Left colon (tissue), 2 donors: ENCODE measurements at regions not wholly inside any gene's neighbourhood (a gene's known extent, or its start where the extent isn't known, plus 50 kb on each side); places are given as distances from the start of the nearest gene placed in this dataset.
"Not testable (repeated sequence)": the region's sequence is repeated elsewhere in the genome, so short reads cannot be mapped to it uniquely, and the experiment has no call there.

ENCODE experiments used
- ATAC-seq: fragments of 200-7000 bp; cut with Tn5 transposase; one replicate; pipeline ENCODE4 v1.9.1; 2020; ENCODE audit warnings: mild to moderate bottlenecking, moderate library complexity
- DNase-seq, 2 donors: peaks; one replicate each; pipeline ENCODE4 v3.0.0-alpha.2; 2020
- intact Hi-C, 2 donors: fragments of 100-400 bp; cut with DNase I in 1 of 2; cut with micrococcal nuclease in 1 of 2; formaldehyde crosslinking; loops; one replicate each; pipeline versions ENCODE4 v1.11.2 to v1.14.0; 2022; cut with DNase I, micrococcal nuclease
- donor health status: DM: no; HTN: no; CAD: no.
- donor health status: DM: yes; HTN: yes; CAD: no.

- no peak for ATAC-seq
- intact Hi-C loops, result no loop called here
- DNase-seq, result no peak
These were observed 108.7 kb upstream of the ADRA1B start for GRCh38 chr5:159807586-159807985.

DNA sequence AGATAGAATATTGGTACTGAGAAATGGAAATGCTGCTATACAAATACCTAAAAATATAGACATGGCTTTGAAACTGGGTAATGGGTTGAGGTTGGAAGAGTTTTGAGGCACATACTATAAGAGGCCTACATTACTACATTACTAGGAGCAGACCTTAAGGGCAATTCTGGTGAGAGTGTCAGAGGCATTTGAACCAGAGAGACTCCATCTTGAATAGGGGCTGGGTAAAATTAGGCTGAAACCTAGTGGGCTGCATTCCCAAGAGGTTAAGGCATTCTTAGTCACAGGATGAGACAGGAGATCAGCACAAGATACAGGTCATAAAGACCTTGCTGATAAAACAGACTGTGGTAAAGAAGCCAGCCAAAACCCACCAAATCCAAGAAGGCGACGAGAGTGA is 104.6 kb upstream of the ADRA1B start:
- ATAC-seq (no peak), DNase-seq (no peak)
- intact Hi-C loops, result no loop called here

- DNase-seq, intact Hi-C loops, ATAC-seq: not testable (repeated sequence)
These were observed 103.5 kb upstream of the ADRA1B start for GRCh38 chr5:159812759-159813158.

- no peak for DNase-seq
- intact Hi-C loops, result no loop called here
- no peak for ATAC-seq
These were observed 102.1 kb upstream of the ADRA1B start for GRCh38 chr5:159814222-159814621.

GRCh38 chr5:159814805-159815585 is 101.3 kb upstream of the ADRA1B start:
- DNase-seq (no peak), ATAC-seq (no peak)
- intact Hi-C loops, result no loop called here

- DNase-seq (no peak), ATAC-seq (no peak)
- intact Hi-C loops, result no loop called here
These were observed 98.8 kb upstream of the ADRA1B start for GRCh38 chr5:159817262-159818029.

DNA sequence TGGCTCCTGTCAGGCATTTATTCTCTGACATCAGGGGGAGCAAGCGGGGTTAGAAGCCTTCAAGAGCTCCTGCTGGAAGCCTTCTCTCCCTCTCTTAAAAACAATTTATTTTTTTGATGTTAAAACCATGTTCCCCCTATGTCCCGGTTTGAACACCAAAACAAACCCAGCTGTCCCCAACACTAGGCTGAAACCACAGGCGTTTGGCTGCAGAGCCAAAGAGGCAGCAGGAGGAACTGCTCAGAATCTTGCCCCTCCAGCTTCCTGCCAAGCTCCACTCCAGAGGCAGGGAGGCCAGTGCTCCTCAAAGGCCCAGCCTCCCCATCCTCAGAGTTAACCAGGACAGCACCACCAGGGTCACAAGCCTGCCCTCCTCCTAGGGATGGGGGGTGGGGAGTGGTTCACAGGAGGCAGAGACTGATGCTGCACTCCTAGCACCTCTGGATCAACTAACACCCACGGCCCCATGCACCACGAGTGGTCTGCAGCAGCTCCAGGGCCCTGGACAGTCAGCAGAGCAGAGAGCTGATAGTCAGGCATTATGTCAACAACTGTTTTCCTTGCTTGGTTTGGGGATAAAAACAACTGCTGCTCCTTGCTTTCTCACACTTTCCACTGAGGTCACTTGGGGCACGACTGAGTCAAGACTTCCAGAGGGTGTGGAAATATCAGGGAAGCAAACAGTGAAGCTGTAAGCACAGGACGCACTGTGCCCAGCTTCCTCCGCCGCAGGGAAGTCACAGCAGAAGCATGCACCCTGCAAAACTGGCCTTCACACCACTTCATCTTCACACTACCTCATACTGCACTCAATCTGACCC is 96.5 kb upstream of the ADRA1B start:
- ATAC-seq (no peak), DNase-seq (peak; percentile 11 to 57)
- intact Hi-C loops, result no loop called here

DNA sequence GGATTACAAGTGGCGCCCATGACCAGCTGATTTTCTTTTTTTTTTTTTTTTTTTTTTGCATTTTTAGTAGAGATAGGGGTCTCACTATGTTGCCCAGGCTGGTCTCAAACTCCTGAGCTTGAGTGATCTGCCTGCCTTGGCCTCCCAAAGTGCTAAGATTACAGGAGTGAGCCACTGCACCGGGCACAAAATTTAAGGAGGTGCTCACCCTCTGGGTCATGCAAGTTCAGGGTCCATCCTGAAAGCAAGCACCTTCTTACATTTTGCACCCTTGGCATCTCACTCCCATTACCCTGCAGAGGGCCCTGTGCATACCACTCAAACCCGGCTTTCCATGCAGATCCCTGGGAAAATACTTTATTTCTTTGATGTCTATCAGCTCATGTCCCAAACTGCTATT is 95.6 kb upstream of the ADRA1B start:
- ATAC-seq (no peak), DNase-seq (no peak)
- intact Hi-C loops, result no loop called here

DNA sequence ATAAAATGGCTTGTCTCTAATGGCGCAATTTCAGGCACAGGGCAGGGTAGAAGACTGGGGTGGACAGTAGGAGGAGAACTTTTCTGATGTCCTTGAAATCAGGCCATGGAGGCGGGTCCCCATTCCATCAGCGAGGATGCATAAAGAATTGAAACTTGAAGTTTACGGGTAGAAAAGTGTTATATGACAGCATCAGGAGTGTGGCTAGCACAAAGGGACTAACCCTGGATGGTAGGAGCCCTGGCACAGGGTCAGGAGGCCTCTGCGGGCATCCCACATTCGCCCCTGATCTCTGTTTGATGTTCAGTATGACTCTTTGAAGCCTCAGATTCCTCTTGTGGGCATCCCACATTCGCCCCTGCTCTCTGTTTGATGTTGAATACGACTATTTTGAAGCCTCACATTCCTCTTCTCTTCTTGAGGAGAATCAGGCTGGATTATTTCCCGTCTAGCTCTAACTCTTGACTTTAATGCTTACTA is 94.8 kb upstream of the ADRA1B start:
- intact Hi-C loops, result no loop called here
- no peak for ATAC-seq
- DNase-seq, result no peak

DNA sequence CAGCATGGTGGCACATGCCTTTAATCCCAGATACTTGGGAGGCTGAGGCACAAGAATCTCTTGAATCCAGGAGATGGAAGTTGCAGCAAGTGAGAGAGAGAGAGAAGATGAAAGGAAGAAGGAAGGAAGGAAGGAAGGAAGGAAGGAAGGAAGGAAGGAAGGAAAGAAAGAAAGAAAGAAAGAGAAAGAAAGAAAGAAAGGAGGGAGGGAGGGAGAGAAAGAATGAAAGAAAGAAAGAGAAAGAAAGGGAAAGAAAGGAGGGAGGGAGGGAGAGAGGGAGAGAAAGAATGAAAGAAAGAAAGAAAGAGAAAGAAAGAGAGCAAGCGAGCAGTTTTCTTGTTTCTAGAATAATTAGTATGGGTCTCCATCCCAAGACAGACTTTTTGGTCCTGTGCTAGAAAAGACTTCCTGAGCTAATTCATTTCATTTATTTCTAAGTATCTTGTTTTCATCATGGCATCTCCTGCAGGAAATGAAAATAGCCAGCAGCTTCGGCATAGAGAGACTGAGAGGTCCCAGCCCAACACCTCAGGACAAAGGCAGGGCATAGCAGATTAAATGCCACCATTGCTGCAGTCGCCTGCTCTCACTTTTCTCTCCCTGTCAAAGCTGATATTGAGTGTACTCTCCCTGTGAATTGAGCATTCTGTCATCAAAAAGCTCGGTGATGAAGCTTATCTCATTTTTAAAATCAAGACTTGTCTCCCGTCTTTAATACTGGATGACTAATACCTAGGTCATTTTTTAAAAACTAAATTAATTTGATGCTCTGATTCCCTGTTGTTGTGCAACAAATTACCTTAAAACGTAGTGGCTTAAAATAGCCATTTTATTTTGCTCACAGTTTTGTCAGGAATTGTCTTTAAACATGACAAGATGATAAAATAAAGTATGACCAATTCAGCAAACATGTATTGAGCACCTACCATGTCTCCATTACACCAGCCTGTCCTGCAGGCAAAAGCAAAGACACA is 91.8 kb upstream of the ADRA1B start:
- ATAC-seq (no peak), DNase-seq (no peak)
- intact Hi-C loops, result no loop called here

DNA sequence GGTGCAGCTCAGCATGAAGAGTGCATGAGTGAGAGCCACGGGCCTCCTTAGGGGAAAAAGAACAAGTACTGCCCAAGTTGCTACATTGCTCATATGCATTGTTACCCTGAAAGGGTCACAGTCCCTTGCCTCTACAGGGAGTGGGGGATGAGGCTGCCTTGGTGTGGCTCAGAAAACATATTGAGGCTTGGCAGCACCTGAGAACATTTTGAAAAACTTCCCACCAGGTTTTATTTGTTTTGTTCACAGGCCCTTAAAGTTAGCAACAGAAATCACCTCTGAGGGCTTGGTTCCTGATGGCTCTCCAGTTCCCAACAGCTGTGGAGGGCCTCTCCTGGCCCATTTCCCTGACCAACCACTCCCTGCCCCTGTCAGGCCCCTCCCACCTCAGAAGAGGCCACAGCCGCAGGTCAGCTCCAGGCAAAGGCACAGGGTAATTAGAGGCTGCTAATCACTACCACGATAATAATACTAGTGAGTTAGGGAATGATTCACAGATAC is 90.7 kb upstream of the ADRA1B start:
- DNase-seq (no peak), ATAC-seq (peak; percentile 59)
- intact Hi-C loops, result no loop called here

- intact Hi-C loops, result no loop called here
- DNase-seq (peak in 1 of 2 donors; percentile 36), ATAC-seq (peak; percentile 56)
These were observed 89.7 kb upstream of the ADRA1B start for GRCh38 chr5:159826351-159827214.

DNA sequence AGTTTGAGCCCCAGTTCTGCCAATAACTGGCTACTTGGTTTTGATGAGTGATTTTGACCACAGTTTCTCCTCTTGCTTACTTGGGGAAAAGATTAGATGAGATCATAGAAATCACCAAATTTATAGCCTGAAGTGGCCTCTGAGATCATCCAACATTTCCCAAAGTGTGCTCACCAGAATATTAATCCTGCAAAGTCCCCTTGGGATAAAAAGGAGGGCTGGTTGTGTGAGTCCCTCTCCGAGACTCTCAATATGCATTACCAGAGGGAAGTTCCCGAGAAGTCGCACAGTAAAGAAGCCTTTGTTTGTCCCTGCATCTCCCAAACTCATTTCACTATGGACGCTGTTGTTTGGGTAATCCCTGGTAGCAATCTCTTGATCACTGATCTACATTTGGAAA is 88.4 kb upstream of the ADRA1B start:
- ATAC-seq (no peak), DNase-seq (no peak)
- intact Hi-C loops, result no loop called here

- intact Hi-C loops, result no loop called here
- ATAC-seq, result no peak
These were observed 84.2 kb upstream of the ADRA1B start for GRCh38 chr5:159832073-159832472.

DNA sequence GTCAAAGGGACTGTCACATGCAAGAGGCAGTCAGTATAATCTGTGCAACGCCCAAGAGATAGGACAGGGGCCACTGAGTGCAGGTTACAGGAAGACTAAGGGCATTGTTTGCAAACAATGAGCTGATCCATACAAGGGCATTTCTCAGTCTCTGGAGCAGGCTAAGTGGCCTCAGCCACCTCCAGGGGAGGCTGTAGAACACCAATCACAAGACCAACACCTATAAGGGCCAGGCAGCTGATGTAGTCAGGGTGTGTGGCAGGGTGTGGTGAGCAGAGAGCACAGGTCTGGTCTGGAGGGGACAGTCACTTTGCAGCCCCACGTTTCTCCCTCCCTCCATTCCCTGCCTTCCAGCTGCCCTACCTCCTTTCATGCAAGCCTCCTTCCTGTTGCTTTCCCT is 83.2 kb upstream of the ADRA1B start:
- intact Hi-C loops, result no loop called here
- ATAC-seq, result peak; percentile 84
- no peak for DNase-seq

More at GRCh38 chr5:159832073-159832472, 84.2 kb upstream of the ADRA1B start:
- no peak for DNase-seq

GRCh38 chr5:159833846-159834245 is 82.4 kb upstream of the ADRA1B start:
- no peak for ATAC-seq
- no peak for DNase-seq
- intact Hi-C loops, result no loop called here

GRCh38 chr5:159835548-159835947 is 80.7 kb upstream of the ADRA1B start:
- DNase-seq, result no peak
- intact Hi-C loops, result no loop called here
- no peak for ATAC-seq
